ENCODE measurements at regions not wholly inside any gene's neighbourhood (a gene's known extent, or its start where the extent isn't known, plus 50 kb on each side); places are given as distances from the start of the nearest gene placed in this dataset.

DNA sequence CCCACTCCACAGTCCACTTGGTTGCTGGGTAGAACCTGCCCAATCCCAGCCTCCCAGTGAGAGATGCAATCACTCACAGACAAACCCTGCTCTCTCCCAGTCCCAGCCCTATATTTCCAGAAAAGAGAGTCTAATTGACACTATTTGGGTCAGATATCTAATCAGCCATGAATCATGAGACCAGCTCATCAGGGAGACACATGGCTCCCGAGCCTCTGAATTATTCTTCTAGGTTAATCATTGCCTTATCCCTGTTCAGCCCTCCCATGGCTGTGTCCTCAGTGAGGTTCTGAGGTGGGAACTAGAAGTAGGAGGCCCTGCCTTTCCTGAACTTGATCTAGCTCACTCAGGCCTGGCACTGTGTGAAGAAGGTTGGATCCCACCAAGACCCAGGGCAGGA, 49.9 kb upstream of the ZC3H12A start:
- no peak for TF ChIP-seq EZH2 (optimal IDR thresholded peaks at IDR 0.05; ENCODE audit: low read depth, low read length)
- no peak for TF ChIP-seq CTCF (IDR thresholded peaks at IDR 0.05; ENCODE audit: low read length)

All from MM.1S (cell line).